HepG2 (cell line): ENCODE measurements at regions not wholly inside any gene's neighbourhood (a gene's known extent, or its start where the extent isn't known, plus 50 kb on each side); places are given as distances from the start of the nearest gene placed in this dataset.

Source experiments
- CEBPZ ChIP-seq: IDR thresholded peaks from 2 replicates; pipeline ENCODE4 v1.6.1; 2012; ENCODE audit warnings: low read length, improper control_type of control experiment
- CREM ChIP-seq, 2 experiments: sonication (generic) in 1 of 2; formaldehyde crosslinking in 1 of 2; IDR thresholded peaks; 2 replicates each; pipeline versions ENCODE4 v1.4.0 to v1.6.1; 2016 to 2020; ENCODE audit warnings: antibody characterized with exemption in 1 of 2, mild to moderate bottlenecking in 1 of 2, missing genetic modification reagents in 1 of 2
- CTCF ChIP-seq: sonication (generic); formaldehyde crosslinking; IDR thresholded peaks from 2 replicates; pipeline ENCODE4 v1.5.0; 2020; ENCODE audit warnings: mild to moderate bottlenecking, missing genetic modification reagents, moderate library complexity
- FOSL1 ChIP-seq: sonication (generic); formaldehyde crosslinking; IDR thresholded peaks from 2 replicates; pipeline ENCODE4 v1.9.0; 2021; ENCODE audit warnings: missing genetic modification reagents, borderline replicate concordance
- SP2 ChIP-seq: sonication (generic); formaldehyde crosslinking; IDR thresholded peaks from 2 replicates; pipeline ENCODE4 v1.5.1; 2020; ENCODE audit warnings: mild to moderate bottlenecking, missing genetic modification reagents

- TF ChIP-seq CREM (IDR thresholded peaks at IDR 0.05): no peak
- TF ChIP-seq CREM (CRISPR knock-in tag; IDR thresholded peaks at IDR 0.05): no peak
- no peak for TF ChIP-seq CEBPZ
- no peak for TF ChIP-seq SP2
- no peak for TF ChIP-seq CTCF
- TF ChIP-seq FOSL1 (CRISPR knock-in tag): no peak
Measured at GRCh38 chr18:75858754-75859153, 431.3 kb upstream of the SMIM21 start.
